MCF 10A (cell line): ENCODE measurements at regions not wholly inside any gene's neighbourhood (a gene's known extent, or its start where the extent isn't known, plus 50 kb on each side); places are given as distances from the start of the nearest gene placed in this dataset.

Experiments used
- BruUV-seq: library from RNA; stranded (reverse); fragments of 400-500 nt; replicated peaks from 2 replicates; lab custom pipeline; 2021; lab: Mats Ljungman, UMichigan
- CTCF ChIA-PET: fragments of 300-600 bp; sonication (Branson Sonifier 250); formaldehyde crosslinking; extraction: SDS; loops from one replicate; lab custom pipeline; 2021; ENCODE audit warnings: antibody characterized with exemption, inconsistent platforms; lab: Yijun Ruan, JAX
- POLR2A ChIA-PET: fragments of 300-600, 350-650 bp; sonication (Branson Sonifier 250); formaldehyde crosslinking; extraction: SDS; loops from one replicate; lab custom pipeline; 2020; ENCODE audit warnings: antibody characterized with exemption, inconsistent platforms; lab: Yijun Ruan, JAX
- DNase-seq: peaks from one replicate; pipeline ENCODE4 v3.0.0-alpha.2; 2018; ENCODE audit not compliant: unreplicated experiment
- H3K27ac Mint-ChIP-seq: one replicate; pipeline ENCODE4 v1.8.0; 2022; ENCODE audit warnings: mild to moderate bottlenecking, low read depth, mixed read lengths; ENCODE audit not compliant: unreplicated experiment
- H3K27me3 Mint-ChIP-seq: one replicate; pipeline ENCODE4 v1.8.0; 2022; ENCODE audit warnings: mixed read lengths; ENCODE audit not compliant: insufficient read depth, unreplicated experiment
- H3K36me3 Mint-ChIP-seq: one replicate; pipeline ENCODE4 v1.8.0; 2022; ENCODE audit warnings: mild to moderate bottlenecking, moderate library complexity, mixed read lengths; ENCODE audit not compliant: insufficient read depth, unreplicated experiment
- H3K4me1 Mint-ChIP-seq: one replicate; pipeline ENCODE4 v1.8.0; 2022; ENCODE audit warnings: mixed read lengths; ENCODE audit not compliant: insufficient read depth, unreplicated experiment
- H3K4me3 Mint-ChIP-seq: one replicate; pipeline ENCODE4 v1.8.0; 2022; ENCODE audit warnings: mild to moderate bottlenecking, moderate library complexity, mixed read lengths; ENCODE audit not compliant: unreplicated experiment
- H3K9me3 Mint-ChIP-seq: one replicate; pipeline ENCODE4 v1.8.0; 2022; ENCODE audit warnings: mixed read lengths; ENCODE audit not compliant: unreplicated experiment
- CTCF ChIP-seq: fragments of 200-600 bp; IDR thresholded peaks from one replicate; pipeline ENCODE4 v1.8.0; 2022; ENCODE audit warnings: antibody characterized with exemption, mild to moderate bottlenecking; ENCODE audit not compliant: unreplicated experiment
- intact Hi-C: fragments of 100-400 bp; cut with micrococcal nuclease; formaldehyde crosslinking; loops from 2 replicates; pipeline ENCODE4 v1.14.1; 2022

GRCh38 chr14:105776924-105777323 lies 250.5 kb downstream of the TMEM121 start:
- Mint-ChIP-seq H3K4me3 (no peak overlapping the region), H3K27ac (no peak overlapping the region), H3K4me1 (no peaks in the 10 kb centered on the region), H3K9me3 (peaks cover 59% of the 10 kb centered on the region), H3K27me3 (no peaks in the 10 kb centered on the region), H3K36me3 (no peaks in the 10 kb centered on the region)
- POLR2A ChIA-PET: no interaction called here
- TF ChIP-seq CTCF: no peak
- no peak for DNase-seq
- CTCF ChIA-PET: no interaction called here
- BruUV-seq: no TSS peak
- intact Hi-C loops: no loop called here

- intact Hi-C loops: no loop called here
- no peak for DNase-seq
- TF ChIP-seq CTCF: no peak
- no TSS peak for BruUV-seq
- POLR2A ChIA-PET: no interaction called here
- no peak overlapping the region for H3K4me3 Mint-ChIP-seq
- H3K27ac Mint-ChIP-seq: no peak overlapping the region
- H3K27me3 Mint-ChIP-seq: no peaks in the 10 kb centered on the region
- no peaks in the 10 kb centered on the region for H3K4me1 Mint-ChIP-seq
- CTCF ChIA-PET: no interaction called here
- H3K36me3 Mint-ChIP-seq: no peaks in the 10 kb centered on the region
- peaks cover 46% of the 10 kb centered on the region for H3K9me3 Mint-ChIP-seq
Measured at GRCh38 chr14:105783707-105784106, 257.3 kb downstream of the TMEM121 start.

- H3K4me3 Mint-ChIP-seq: no peak overlapping the region
- H3K9me3 Mint-ChIP-seq: peaks cover 25% of the 10 kb centered on the region
- no peaks in the 10 kb centered on the region for H3K4me1 Mint-ChIP-seq
- no peak overlapping the region for H3K27ac Mint-ChIP-seq
- H3K27me3 Mint-ChIP-seq: no peaks in the 10 kb centered on the region
- no peaks in the 10 kb centered on the region for H3K36me3 Mint-ChIP-seq
- ChIA-PET POLR2A (no interaction called here), CTCF (no interaction called here)
- no peak for TF ChIP-seq CTCF
- intact Hi-C loops: no loop called here
- DNase-seq: no peak
- no TSS peak for BruUV-seq
Measured at GRCh38 chr14:105793836-105794235, 267.5 kb downstream of the TMEM121 start.

- no peak for DNase-seq
- Mint-ChIP-seq H3K36me3 (no peaks in the 10 kb centered on the region), H3K4me1 (no peaks in the 10 kb centered on the region), H3K9me3 (peaks cover 37% of the 10 kb centered on the region), H3K27ac (no peak overlapping the region), H3K27me3 (no peaks in the 10 kb centered on the region), H3K4me3 (no peak overlapping the region)
- no TSS peak for BruUV-seq
- POLR2A ChIA-PET: interaction anchor here (0.6 kb wide), 1 partner anchor 25 kb away, joined by 3 read pairs; no protein-coding TSS in a partner anchor
- CTCF ChIA-PET: no interaction called here
- TF ChIP-seq CTCF: no peak
- intact Hi-C loops: no loop called here
Measured at GRCh38 chr14:105797546-105797945, 271.2 kb downstream of the TMEM121 start.
